Colonic mucosa (tissue), 4 donors: ENCODE measurements at regions not wholly inside any gene's neighbourhood (a gene's known extent, or its start where the extent isn't known, plus 50 kb on each side); places are given as distances from the start of the nearest gene placed in this dataset.

ENCODE experiments used
- DNase-seq: peaks from one replicate; pipeline ENCODE4 v3.0.0-alpha.2; 2020
- H3K27ac ChIP-seq: fragments of 200-600 bp; one replicate; pipeline ENCODE4 v1.8.0; 2021
- H3K27me3 ChIP-seq: fragments of 200-600 bp; one replicate; pipeline ENCODE4 v1.8.0; 2021
- H3K36me3 ChIP-seq: fragments of 200-600 bp; one replicate; pipeline ENCODE4 v1.8.0; 2021
- H3K4me1 ChIP-seq: fragments of 200-600 bp; one replicate; pipeline ENCODE4 v1.8.0; 2021; ENCODE audit warnings: mild to moderate bottlenecking
- H3K4me3 ChIP-seq: fragments of 200-600 bp; one replicate; pipeline ENCODE4 v1.8.0; 2021
- H3K9ac ChIP-seq, 2 donors: one replicate each; pipeline ENCODE4 v1.7.0; 2013; ENCODE audit warnings: control low read depth in 2 of 2, low read depth in 2 of 2, low read length in 2 of 2
- H3K9me3 ChIP-seq: fragments of 200-600 bp; one replicate; pipeline ENCODE4 v1.8.0; 2021
- CTCF ChIP-seq: fragments of 200-600 bp; IDR thresholded peaks from one replicate; pipeline ENCODE4 v1.8.0; 2022; ENCODE audit warnings: antibody characterized with exemption, mild to moderate bottlenecking
- intact Hi-C: fragments of 100-400 bp; cut with DNase I; formaldehyde crosslinking; loops from one replicate; pipeline ENCODE4 v1.14.1; 2022
- donor health status: healthy.
- donor health status: DM: no; HTN: no; CAD: no.
- donor health status: DM: no; HTN: no; CAD: no.

DNA sequence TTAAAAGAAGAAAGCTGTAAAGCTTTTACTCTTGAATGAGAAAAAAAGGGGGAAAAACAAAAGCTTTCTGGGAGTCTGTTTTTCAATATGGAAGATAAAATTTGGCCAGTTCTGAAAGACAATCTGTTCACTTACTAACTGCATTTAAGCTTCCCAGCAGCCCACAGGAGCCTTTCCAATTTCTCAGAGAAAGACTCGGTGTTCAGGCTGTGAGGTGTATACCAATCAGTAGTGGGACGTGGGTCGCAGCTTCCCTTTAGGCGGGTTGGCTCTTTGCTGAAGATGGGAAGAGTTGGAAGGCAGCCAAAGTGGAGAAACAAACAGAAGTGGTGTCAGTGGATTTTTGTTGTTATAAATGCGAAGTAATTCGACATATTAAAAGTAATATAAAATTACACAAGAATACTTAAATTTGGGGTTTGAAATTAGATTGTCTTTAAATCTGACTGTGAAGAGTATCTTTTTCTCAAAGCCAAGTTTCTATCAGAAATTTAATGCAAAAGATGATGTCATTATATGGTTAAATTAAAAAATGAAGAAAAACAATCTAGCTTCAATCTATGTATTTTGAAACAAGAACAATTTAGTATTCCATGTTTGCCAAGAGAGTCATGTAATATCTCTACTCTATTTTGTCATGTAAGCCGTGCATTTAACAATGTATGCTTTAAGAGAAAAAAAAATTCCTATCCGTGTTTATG lies 590.2 kb upstream of the ATXN7L3B start:
- Histone ChIP-seq H3K27ac (no peak overlapping the region), H3K4me1 (no peaks in the 10 kb centered on the region), H3K27me3 (no peaks in the 10 kb centered on the region), H3K9ac (no peak overlapping the region), H3K4me3 (no peak overlapping the region), H3K9me3 (no peaks in the 10 kb centered on the region), H3K36me3 (no peaks in the 10 kb centered on the region)
- DNase-seq, result no peak
- intact Hi-C loops, result no loop called here
- no peak for TF ChIP-seq CTCF

- H3K9ac ChIP-seq, result no peak overlapping the region
- DNase-seq, result no peak
- intact Hi-C loops, result no loop called here
- no peaks in the 10 kb centered on the region for H3K9me3 ChIP-seq
- no peak overlapping the region for H3K4me3 ChIP-seq
- no peak overlapping the region for H3K27ac ChIP-seq
- H3K36me3 ChIP-seq, result no peaks in the 10 kb centered on the region
- no peaks in the 10 kb centered on the region for H3K27me3 ChIP-seq
- no peaks in the 10 kb centered on the region for H3K4me1 ChIP-seq
- no peak for TF ChIP-seq CTCF
Measured at GRCh38 chr12:73950507-73950906, 587.1 kb upstream of the ATXN7L3B start.

GRCh38 chr12:73951956-73952703 lies 585.5 kb upstream of the ATXN7L3B start:
- Histone ChIP-seq H3K9me3 (no peaks in the 10 kb centered on the region), H3K36me3 (no peaks in the 10 kb centered on the region), H3K27me3 (no peaks in the 10 kb centered on the region), H3K27ac (no peak overlapping the region), H3K4me1 (no peaks in the 10 kb centered on the region), H3K4me3 (no peak overlapping the region), H3K9ac (no peak overlapping the region)
- intact Hi-C loops, result no loop called here
- TF ChIP-seq CTCF, result no peak
- DNase-seq, result no peak

DNA sequence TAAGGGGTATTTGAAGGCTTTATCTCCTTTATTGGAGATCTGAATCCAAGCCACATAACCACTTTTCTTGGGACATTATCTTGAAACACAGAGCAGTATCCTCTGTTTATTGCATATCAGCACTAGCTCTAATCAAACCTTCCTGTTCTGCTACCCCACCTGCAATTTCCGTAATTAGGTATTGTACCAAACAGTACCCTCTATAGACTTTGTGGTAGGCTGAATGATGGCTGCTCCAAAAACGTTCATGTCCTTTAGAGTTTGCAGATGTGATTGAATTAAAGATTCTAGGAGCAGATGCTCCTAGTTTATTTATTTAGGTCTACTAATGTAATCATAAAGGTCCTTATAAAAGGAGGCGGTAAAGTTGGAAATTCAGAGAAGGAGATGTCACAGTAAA lies 573.0 kb upstream of the ATXN7L3B start:
- Histone ChIP-seq H3K27ac (no peak overlapping the region), H3K9ac (no peak overlapping the region), H3K4me3 (no peak overlapping the region), H3K4me1 (no peaks in the 10 kb centered on the region), H3K27me3 (no peaks in the 10 kb centered on the region), H3K36me3 (no peaks in the 10 kb centered on the region), H3K9me3 (no peaks in the 10 kb centered on the region)
- no peak for DNase-seq
- intact Hi-C loops, result no loop called here
- TF ChIP-seq CTCF, result no peak

DNA sequence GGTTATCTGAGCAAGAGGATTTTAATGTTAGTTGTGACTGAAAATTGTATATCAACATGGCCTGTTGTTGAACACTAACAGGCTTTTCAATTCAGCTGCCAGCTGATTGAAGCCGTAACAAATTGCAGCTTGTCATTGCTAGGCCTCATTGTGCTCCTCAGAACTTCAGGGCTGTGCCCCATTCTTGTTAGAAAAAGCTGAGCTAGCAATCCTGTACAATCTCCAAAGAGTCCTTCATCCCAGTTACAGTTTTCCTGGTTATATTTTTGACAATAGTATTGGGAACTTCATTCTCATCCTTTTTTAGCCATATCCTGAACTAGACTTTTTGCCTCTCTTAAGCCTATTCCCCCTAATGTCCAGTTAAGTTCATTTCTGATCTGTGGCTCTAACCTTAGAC lies 564.1 kb upstream of the ATXN7L3B start:
- no peak overlapping the region for H3K4me3 ChIP-seq
- H3K9me3 ChIP-seq, result no peaks in the 10 kb centered on the region
- H3K9ac ChIP-seq, result no peak overlapping the region
- no peak for TF ChIP-seq CTCF
- H3K4me1 ChIP-seq, result no peaks in the 10 kb centered on the region
- H3K27ac ChIP-seq, result no peak overlapping the region
- no peak for DNase-seq
- H3K36me3 ChIP-seq, result no peaks in the 10 kb centered on the region
- intact Hi-C loops, result no loop called here
- no peaks in the 10 kb centered on the region for H3K27me3 ChIP-seq
